ENCODE measurements at regions not wholly inside any gene's neighbourhood (a gene's known extent, or its start where the extent isn't known, plus 50 kb on each side); places are given as distances from the start of the nearest gene placed in this dataset.

DNA sequence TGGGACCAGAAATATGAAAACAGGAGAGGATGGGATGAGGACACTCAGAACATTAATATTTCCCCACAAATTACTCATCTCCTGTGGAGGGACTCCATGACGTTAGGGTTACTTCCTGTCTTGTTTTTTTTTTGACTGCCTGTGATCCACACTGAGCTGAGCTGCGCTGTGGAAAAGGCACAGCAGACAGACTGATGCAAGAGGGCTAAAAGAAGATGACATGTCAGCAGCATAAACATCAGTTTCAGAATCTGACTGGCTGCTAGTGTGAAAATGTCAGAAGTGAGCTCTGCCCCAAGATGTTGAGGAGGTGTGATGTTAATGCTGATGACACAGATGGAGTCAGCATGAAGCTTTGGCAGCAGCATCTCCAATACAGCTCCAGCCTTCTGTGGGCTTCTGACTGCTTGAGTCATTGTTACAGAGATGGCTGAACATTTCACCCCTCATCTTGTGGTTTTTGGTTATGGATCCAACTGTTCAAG lies 286.8 kb downstream of the BLID start (continued):
- TF ChIP-seq, protein P1, sequence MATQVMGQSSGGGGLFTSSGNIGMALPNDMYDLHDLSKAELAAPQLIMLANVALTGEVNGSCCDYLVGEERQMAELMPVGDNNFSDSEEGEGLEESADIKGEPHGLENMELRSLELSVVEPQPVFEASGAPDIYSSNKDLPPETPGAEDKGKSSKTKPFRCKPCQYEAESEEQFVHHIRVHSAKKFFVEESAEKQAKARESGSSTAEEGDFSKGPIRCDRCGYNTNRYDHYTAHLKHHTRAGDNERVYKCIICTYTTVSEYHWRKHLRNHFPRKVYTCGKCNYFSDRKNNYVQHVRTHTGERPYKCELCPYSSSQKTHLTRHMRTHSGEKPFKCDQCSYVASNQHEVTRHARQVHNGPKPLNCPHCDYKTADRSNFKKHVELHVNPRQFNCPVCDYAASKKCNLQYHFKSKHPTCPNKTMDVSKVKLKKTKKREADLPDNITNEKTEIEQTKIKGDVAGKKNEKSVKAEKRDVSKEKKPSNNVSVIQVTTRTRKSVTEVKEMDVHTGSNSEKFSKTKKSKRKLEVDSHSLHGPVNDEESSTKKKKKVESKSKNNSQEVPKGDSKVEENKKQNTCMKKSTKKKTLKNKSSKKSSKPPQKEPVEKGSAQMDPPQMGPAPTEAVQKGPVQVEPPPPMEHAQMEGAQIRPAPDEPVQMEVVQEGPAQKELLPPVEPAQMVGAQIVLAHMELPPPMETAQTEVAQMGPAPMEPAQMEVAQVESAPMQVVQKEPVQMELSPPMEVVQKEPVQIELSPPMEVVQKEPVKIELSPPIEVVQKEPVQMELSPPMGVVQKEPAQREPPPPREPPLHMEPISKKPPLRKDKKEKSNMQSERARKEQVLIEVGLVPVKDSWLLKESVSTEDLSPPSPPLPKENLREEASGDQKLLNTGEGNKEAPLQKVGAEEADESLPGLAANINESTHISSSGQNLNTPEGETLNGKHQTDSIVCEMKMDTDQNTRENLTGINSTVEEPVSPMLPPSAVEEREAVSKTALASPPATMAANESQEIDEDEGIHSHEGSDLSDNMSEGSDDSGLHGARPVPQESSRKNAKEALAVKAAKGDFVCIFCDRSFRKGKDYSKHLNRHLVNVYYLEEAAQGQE (IDR thresholded peaks at IDR 0.05; ENCODE audit: low read depth): no peak
- TF ChIP-seq EGR1 (IDR thresholded peaks at IDR 0.05; ENCODE audit: low read depth) (no peak), YY1 (IDR thresholded peaks at IDR 0.05; ENCODE audit: extremely low read depth, insufficient replicate concordance, low read depth, low read length) (no peak), EZH2phosphoT487 (IDR thresholded peaks at IDR 0.05; ENCODE audit: borderline replicate concordance) (no peak), POLR2AphosphoS5 (IDR thresholded peaks at IDR 0.05; ENCODE audit: low read depth, low read length) (0 out of 2 replicates have a peak, but pooled peaks have one; percentile 12), CBX3 (IDR thresholded peaks at IDR 0.05; ENCODE audit: low read depth) (peak; percentile 53; the same call in 1 of the 2 replicates), ZNF274 (IDR thresholded peaks at IDR 0.05; ENCODE audit: low read depth, low read length) (no peak)
- TF ChIP-seq, protein P2, sequence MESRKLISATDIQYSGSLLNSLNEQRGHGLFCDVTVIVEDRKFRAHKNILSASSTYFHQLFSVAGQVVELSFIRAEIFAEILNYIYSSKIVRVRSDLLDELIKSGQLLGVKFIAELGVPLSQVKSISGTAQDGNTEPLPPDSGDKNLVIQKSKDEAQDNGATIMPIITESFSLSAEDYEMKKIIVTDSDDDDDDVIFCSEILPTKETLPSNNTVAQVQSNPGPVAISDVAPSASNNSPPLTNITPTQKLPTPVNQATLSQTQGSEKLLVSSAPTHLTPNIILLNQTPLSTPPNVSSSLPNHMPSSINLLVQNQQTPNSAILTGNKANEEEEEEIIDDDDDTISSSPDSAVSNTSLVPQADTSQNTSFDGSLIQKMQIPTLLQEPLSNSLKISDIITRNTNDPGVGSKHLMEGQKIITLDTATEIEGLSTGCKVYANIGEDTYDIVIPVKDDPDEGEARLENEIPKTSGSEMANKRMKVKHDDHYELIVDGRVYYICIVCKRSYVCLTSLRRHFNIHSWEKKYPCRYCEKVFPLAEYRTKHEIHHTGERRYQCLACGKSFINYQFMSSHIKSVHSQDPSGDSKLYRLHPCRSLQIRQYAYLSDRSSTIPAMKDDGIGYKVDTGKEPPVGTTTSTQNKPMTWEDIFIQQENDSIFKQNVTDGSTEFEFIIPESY (IDR thresholded peaks at IDR 0.05; ENCODE audit: extremely low read depth, insufficient replicate concordance, low read length): no peak
- TF ChIP-seq, protein P3, sequence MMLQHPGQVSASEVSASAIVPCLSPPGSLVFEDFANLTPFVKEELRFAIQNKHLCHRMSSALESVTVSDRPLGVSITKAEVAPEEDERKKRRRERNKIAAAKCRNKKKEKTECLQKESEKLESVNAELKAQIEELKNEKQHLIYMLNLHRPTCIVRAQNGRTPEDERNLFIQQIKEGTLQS (IDR thresholded peaks at IDR 0.05): no peak

All from HCT116 (cell line).